ENCODE measurements at regions not wholly inside any gene's neighbourhood (a gene's known extent, or its start where the extent isn't known, plus 50 kb on each side); places are given as distances from the start of the nearest gene placed in this dataset.
"Not testable (repeated sequence)": the region's sequence is repeated elsewhere in the genome, so short reads cannot be mapped to it uniquely, and the experiment has no call there.

GRCh38 chr18:55696811-55697210, 108.8 kb upstream of the TCF4 start:
- Mint-ChIP-seq H3K36me3 (no peaks in the 10 kb centered on the region), H3K9me3 (no peaks in the 10 kb centered on the region), H3K27me3 (no peaks in the 10 kb centered on the region), H3K27ac (no peak overlapping the region), H3K4me3 (no peak overlapping the region), H3K4me1 (ENCODE audit: low read depth in 2 of 2) (peaks cover 0 to 4% of the 10 kb centered on the region in 2 donors)
- ATAC-seq: no peak
- no peak for DNase-seq (ENCODE audit: low spot score)

GRCh38 chr18:55695091-55695490, 107.1 kb upstream of the TCF4 start:
- DNase-seq (ENCODE audit: low spot score) (no peak), ATAC-seq (no peak)
- H3K4me1 Mint-ChIP-seq (ENCODE audit: low read depth in 2 of 2): peaks cover 0 to 4% of the 10 kb centered on the region in 2 donors
- no peaks in the 10 kb centered on the region for H3K9me3 Mint-ChIP-seq
- no peaks in the 10 kb centered on the region for H3K27me3 Mint-ChIP-seq
- no peak overlapping the region for H3K27ac Mint-ChIP-seq
- H3K36me3 Mint-ChIP-seq: no peaks in the 10 kb centered on the region
- H3K4me3 Mint-ChIP-seq: no peak overlapping the region

DNA sequence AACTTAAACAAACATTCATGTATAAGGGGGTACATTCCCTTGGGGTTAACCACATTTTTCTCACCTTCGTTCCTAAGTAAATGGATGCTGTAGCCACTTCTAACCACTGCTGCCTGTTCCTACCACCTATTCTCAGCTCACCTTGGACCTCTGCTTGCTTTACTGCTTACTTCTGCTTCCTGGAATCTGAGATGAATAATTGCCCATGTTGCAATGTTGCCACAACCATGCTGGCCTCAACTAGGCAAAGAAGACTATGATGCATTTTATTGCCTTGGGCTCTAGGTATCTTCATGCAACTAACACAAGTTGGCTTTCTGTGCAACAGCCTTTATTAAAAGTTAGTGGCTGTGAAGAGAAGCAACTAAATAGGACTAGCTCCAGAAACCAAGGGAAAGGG, 106.3 kb upstream of the TCF4 start:
- Mint-ChIP-seq H3K27me3 (no peaks in the 10 kb centered on the region), H3K9me3 (no peaks in the 10 kb centered on the region), H3K27ac (peak overlapping the region in 1 of 2 donors; percentile 16), H3K4me3 (no peak overlapping the region), H3K4me1 (ENCODE audit: low read depth in 2 of 2) (peaks cover 0 to 4% of the 10 kb centered on the region in 2 donors), H3K36me3 (no peaks in the 10 kb centered on the region)
- peak in 1 of 2 donors; percentile 69 for ATAC-seq
- no peak for DNase-seq (ENCODE audit: low spot score)

DNA sequence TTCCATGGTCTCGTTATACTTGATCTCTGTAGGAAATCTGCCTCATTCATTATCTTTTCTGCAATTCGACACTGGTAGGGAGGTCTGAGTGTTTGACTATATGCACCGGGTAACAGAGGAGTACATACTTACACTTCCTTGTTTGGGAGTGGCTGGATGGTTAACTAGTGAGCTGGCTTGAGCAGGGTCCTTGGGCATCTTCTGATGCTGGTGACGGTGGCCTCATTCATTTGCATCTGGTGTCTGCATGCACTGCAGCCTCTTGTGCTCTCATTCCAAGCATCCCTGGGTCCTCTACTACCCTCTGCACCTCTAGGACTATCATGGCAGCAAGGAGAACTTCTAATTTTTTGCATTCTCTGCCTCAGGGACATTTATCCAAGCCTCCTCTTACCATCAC, 100.0 kb upstream of the TCF4 start:
- Mint-ChIP-seq H3K9me3 (no peaks in the 10 kb centered on the region), H3K27me3 (peaks cover 5 to 6% of the 10 kb centered on the region in 2 donors), H3K27ac (no peak overlapping the region), H3K36me3 (no peaks in the 10 kb centered on the region), H3K4me3 (no peak overlapping the region), H3K4me1 (ENCODE audit: low read depth in 2 of 2) (no peaks in the 10 kb centered on the region)
- no peak for ATAC-seq
- no peak for DNase-seq (ENCODE audit: low spot score)

DNA sequence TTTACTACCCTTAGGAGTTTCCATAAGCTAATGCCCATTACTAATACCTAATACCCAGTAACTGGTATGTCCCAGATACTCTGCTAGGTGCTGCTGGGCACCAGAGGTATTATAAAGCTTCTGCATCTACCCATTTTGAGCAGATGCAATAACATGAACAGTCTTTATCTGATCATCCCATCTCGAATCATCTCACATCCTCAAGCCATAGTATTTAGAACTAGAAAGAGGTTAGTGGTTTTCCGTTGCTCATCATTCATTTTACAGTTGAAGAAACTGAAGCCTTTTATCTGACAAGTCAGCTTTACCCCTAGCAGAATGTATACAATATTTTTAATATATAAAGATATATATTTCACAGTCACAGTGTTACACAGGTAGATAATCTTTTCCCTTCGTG, 99.1 kb upstream of the TCF4 start:
- H3K36me3 Mint-ChIP-seq: no peaks in the 10 kb centered on the region
- H3K27me3 Mint-ChIP-seq: peaks cover 5 to 6% of the 10 kb centered on the region in 2 donors
- no peaks in the 10 kb centered on the region for H3K4me1 Mint-ChIP-seq (ENCODE audit: low read depth in 2 of 2)
- H3K9me3 Mint-ChIP-seq: no peaks in the 10 kb centered on the region
- ATAC-seq: no peak
- no peak for DNase-seq (ENCODE audit: low spot score)
- H3K4me3 Mint-ChIP-seq: no peak overlapping the region
- no peak overlapping the region for H3K27ac Mint-ChIP-seq

DNA sequence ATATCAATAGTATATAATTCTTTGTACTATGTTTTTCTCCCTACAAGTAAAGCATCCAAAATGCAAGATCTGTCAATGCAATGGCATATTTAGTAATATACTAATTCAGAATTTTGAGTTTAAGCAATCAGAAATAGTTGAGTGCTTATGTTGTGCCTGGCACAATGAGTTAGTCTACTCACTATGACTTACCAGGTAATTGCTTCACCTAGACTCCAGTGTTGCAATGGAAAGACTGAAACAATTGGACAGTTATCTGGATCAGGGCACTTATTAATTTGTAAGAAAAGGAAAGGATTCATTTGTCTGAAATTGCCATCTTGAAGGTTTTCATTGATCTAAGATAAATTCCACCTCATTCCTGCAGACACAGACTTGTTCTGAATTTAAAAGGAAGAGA, 97.6 kb upstream of the TCF4 start:
- no peaks in the 10 kb centered on the region for H3K4me1 Mint-ChIP-seq (ENCODE audit: low read depth in 2 of 2)
- no peaks in the 10 kb centered on the region for H3K36me3 Mint-ChIP-seq
- H3K9me3 Mint-ChIP-seq: no peaks in the 10 kb centered on the region
- no peak for ATAC-seq
- H3K27me3 Mint-ChIP-seq: peaks cover 6 to 8% of the 10 kb centered on the region in 2 donors
- DNase-seq (ENCODE audit: low spot score): no peak
- H3K4me3 Mint-ChIP-seq: no peak overlapping the region
- no peak overlapping the region for H3K27ac Mint-ChIP-seq

GRCh38 chr18:55672574-55673361, 84.8 kb upstream of the TCF4 start:
- H3K4me3 Mint-ChIP-seq: no peak overlapping the region

DNA sequence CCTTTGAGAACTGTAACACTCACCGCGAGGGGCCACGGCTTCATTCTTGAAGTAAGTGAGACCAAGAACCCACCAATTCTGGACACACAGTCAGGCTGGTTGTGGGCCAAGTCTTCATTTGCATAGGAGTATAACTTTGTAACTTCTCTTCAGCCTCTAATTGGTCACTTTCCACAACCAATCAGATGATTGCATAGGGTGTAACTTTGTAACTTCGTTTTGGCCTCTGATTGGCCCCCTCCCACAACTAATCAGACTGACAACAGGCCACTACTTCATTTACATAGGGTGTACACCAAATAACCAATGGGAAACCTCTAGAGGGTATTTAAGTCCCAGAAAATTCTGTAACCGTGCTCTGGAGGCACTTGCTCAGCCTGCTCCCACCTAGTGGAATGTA, 77.5 kb upstream of the TCF4 start:
- ATAC-seq: no peak
- Mint-ChIP-seq H3K4me3 (no peak overlapping the region), H3K9me3 (no peaks in the 10 kb centered on the region), H3K27me3 (no peaks in the 10 kb centered on the region), H3K27ac (no peak overlapping the region), H3K4me1 (ENCODE audit: low read depth in 2 of 2) (no peaks in the 10 kb centered on the region), H3K36me3 (no peaks in the 10 kb centered on the region)
- no peak for DNase-seq (ENCODE audit: low spot score)

More at GRCh38 chr18:55672574-55673361, 84.8 kb upstream of the TCF4 start:
- H3K27me3 Mint-ChIP-seq: peaks cover 6 to 7% of the 10 kb centered on the region in 2 donors
- ATAC-seq (no peak), DNase-seq (ENCODE audit: low spot score) (no peak)
- H3K36me3 Mint-ChIP-seq: peaks cover 5% of the 10 kb centered on the region
- H3K9me3 Mint-ChIP-seq: peaks cover 7% of the 10 kb centered on the region
- H3K4me1 Mint-ChIP-seq (ENCODE audit: low read depth in 2 of 2): no peaks in the 10 kb centered on the region
- no peak overlapping the region for H3K27ac Mint-ChIP-seq

- DNase-seq (ENCODE audit: low spot score); H3K36me3 Mint-ChIP-seq; H3K9me3 Mint-ChIP-seq; H3K4me1 Mint-ChIP-seq (ENCODE audit: low read depth in 2 of 2); H3K27ac Mint-ChIP-seq; H3K4me3 Mint-ChIP-seq; ATAC-seq; H3K27me3 Mint-ChIP-seq: not testable (repeated sequence)
Measured at GRCh38 chr18:55664758-55665400, 76.9 kb upstream of the TCF4 start.

DNA sequence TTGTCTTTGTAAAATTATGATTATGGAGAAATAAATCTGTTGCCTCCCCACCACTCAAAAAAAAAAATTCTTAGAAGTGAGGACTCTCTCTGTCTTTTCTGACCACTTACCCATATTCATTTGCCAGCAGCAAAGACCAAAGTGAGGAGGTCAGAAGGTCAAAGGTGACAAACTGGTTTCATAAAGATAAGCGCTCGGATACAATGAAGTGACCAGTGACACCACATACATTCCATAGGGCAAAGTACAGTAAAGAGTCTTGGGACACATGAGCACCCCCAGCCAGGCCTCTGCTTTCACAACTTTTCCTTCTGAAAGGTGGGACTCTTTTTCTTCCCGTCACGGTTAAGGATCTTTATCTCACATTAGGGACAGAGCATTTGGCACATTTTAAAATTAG, 75.9 kb upstream of the TCF4 start:
- Mint-ChIP-seq H3K27me3 (peaks cover 0 to 4% of the 10 kb centered on the region in 2 donors), H3K4me1 (ENCODE audit: low read depth in 2 of 2) (no peaks in the 10 kb centered on the region), H3K27ac (no peak overlapping the region), H3K4me3 (no peak overlapping the region), H3K9me3 (no peaks in the 10 kb centered on the region), H3K36me3 (no peaks in the 10 kb centered on the region)
- ATAC-seq: no peak
- no peak for DNase-seq (ENCODE audit: low spot score)

GRCh38 chr18:55658598-55658997, 70.6 kb upstream of the TCF4 start:
- H3K4me1 Mint-ChIP-seq (ENCODE audit: low read depth in 2 of 2): no peaks in the 10 kb centered on the region
- peaks cover 2% of the 10 kb centered on the region for H3K9me3 Mint-ChIP-seq
- no peak overlapping the region for H3K4me3 Mint-ChIP-seq
- peaks cover 0 to 9% of the 10 kb centered on the region in 2 donors for H3K27me3 Mint-ChIP-seq
- DNase-seq (ENCODE audit: low spot score) (no peak), ATAC-seq (no peak)
- no peaks in the 10 kb centered on the region for H3K36me3 Mint-ChIP-seq
- no peak overlapping the region for H3K27ac Mint-ChIP-seq

DNA sequence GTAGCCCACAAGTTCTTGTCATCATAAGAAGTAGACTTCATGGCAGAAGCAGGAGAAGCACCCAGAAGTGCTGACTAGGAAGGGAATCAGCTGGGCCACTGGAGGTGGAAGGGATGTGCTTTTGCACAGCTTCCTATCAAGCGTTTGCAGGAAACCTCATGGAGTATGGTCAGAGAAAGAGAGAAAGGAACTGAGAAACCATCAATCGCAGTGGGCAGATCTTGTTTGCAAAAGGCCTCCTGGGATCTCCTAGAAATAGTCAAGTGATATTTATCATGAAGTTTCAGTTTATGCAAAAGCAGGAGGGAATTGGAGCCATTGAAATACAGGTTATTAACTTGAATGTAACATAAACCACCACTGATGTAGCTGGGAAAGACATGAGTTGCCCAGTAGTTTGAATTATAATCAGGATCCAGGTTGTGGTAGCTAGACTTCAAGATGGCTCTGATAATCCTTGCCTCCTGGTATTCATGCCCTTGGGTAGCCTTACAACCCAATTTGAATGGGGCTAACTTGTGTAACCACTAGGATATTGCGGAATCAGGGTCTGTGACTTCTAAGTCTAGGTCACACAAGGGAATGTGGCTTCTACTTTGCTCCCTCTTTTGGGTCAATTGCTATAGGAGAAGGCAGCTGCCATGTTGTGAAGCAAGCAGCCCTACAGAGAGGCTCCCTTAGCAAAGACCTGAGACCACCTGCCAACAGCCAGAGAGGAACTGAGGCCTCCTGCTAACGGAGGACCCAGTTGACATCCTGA, 69.8 kb upstream of the TCF4 start:
- no peak overlapping the region for H3K4me3 Mint-ChIP-seq
- no peaks in the 10 kb centered on the region for H3K4me1 Mint-ChIP-seq (ENCODE audit: low read depth in 2 of 2)
- H3K27ac Mint-ChIP-seq: no peak overlapping the region
- no peak for ATAC-seq
- H3K27me3 Mint-ChIP-seq: peaks cover 0 to 12% of the 10 kb centered on the region in 2 donors
- H3K9me3 Mint-ChIP-seq: peaks cover 4% of the 10 kb centered on the region
- no peak for DNase-seq (ENCODE audit: low spot score)
- no peaks in the 10 kb centered on the region for H3K36me3 Mint-ChIP-seq

GRCh38 chr18:55654986-55655385, 67.0 kb upstream of the TCF4 start:
- Mint-ChIP-seq H3K36me3 (no peaks in the 10 kb centered on the region), H3K27me3 (peaks cover 0 to 13% of the 10 kb centered on the region in 2 donors), H3K4me3 (no peak overlapping the region), H3K4me1 (ENCODE audit: low read depth in 2 of 2) (no peaks in the 10 kb centered on the region), H3K27ac (no peak overlapping the region), H3K9me3 (peaks cover 4% of the 10 kb centered on the region)
- DNase-seq (ENCODE audit: low spot score) (no peak), ATAC-seq (no peak)

DNA sequence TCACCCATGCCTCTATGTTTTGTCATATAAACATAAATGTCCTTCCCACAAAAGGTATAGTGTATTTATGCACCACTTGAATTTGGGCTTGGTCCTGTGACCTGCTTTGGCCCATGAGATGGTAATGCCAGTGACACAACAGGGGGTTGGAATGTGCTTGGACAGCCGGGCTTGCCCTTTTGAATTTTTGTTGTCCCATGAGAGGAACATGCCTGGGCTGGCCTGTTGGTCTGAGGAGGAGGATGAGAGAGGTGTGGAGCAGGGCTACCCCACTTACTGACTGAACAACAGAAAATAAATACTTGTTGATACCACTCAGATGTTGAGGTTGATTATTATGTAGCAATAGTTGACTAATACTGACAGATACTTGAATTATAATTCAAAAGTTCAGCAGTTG, 63.2 kb upstream of the TCF4 start:
- DNase-seq (ENCODE audit: low spot score): no peak
- Mint-ChIP-seq H3K27ac (no peak overlapping the region), H3K27me3 (peaks cover 0 to 20% of the 10 kb centered on the region in 2 donors), H3K9me3 (peaks cover 4% of the 10 kb centered on the region), H3K36me3 (no peaks in the 10 kb centered on the region), H3K4me3 (no peak overlapping the region), H3K4me1 (ENCODE audit: low read depth in 2 of 2) (no peaks in the 10 kb centered on the region)
- no peak for ATAC-seq
